Glutamatergic neuron (in vitro differentiated cells): ENCODE measurements at regions not wholly inside any gene's neighbourhood (a gene's known extent, or its start where the extent isn't known, plus 50 kb on each side); places are given as distances from the start of the nearest gene placed in this dataset.

Experiments
- DNase-seq: peaks from one replicate; pipeline ENCODE4 v3.0.0; 2022
- H3K27ac Mint-ChIP-seq: one replicate; pipeline ENCODE4 v1.8.0; 2020; ENCODE audit warnings: mild to moderate bottlenecking, mixed read lengths, inconsistent platforms; ENCODE audit not compliant: unreplicated experiment
- H3K27me3 Mint-ChIP-seq: one replicate; pipeline ENCODE4 v1.8.0; 2020; ENCODE audit warnings: mild to moderate bottlenecking, moderate library complexity, mixed read lengths, inconsistent platforms; ENCODE audit not compliant: unreplicated experiment
- H3K36me3 Mint-ChIP-seq: one replicate; pipeline ENCODE4 v1.8.0; 2020; ENCODE audit warnings: mild to moderate bottlenecking, mixed read lengths, inconsistent platforms; ENCODE audit not compliant: unreplicated experiment
- H3K4me1 Mint-ChIP-seq: one replicate; pipeline ENCODE4 v1.8.0; 2020; ENCODE audit warnings: mild to moderate bottlenecking, low read depth, mixed read lengths, inconsistent platforms; ENCODE audit not compliant: unreplicated experiment
- H3K4me3 Mint-ChIP-seq: one replicate; pipeline ENCODE4 v1.8.0; 2020; ENCODE audit warnings: mild to moderate bottlenecking, mixed read lengths, inconsistent platforms; ENCODE audit not compliant: unreplicated experiment
- H3K9me3 Mint-ChIP-seq: one replicate; pipeline ENCODE4 v1.8.0; 2020; ENCODE audit warnings: mild to moderate bottlenecking, moderate library complexity, mixed read lengths, inconsistent platforms; ENCODE audit not compliant: unreplicated experiment
- TF ChIP-seq, protein P1 (sequence below): fragments of 200-600 bp; sonication (generic); IDR thresholded peaks from one replicate; pipeline ENCODE4 v1.5.0; 2021; ENCODE audit not compliant: partially characterized antibody, unreplicated experiment

DNA sequence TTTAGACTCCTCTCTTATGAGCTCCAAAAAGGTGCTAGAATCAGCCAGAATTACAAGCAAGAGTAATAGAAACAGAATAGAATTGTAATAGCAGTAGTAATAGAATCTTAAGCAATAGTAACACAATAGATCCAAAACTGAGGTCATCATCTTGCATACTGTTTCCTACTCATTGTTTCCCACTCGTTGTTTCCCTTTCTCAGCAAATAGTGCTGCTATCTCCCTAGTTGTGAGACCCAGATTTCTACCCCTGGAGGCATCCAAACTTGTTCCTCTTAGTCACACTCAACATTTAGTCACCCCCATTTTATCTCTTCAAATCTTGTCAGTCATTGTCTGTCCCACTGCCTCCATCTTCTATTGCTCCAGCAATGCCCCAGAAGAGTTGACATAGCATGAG lies 356.9 kb upstream of the MARCKS start:
- no peaks in the 10 kb centered on the region for H3K36me3 Mint-ChIP-seq
- DNase-seq = no peak
- H3K27ac Mint-ChIP-seq = no peak overlapping the region

DNA sequence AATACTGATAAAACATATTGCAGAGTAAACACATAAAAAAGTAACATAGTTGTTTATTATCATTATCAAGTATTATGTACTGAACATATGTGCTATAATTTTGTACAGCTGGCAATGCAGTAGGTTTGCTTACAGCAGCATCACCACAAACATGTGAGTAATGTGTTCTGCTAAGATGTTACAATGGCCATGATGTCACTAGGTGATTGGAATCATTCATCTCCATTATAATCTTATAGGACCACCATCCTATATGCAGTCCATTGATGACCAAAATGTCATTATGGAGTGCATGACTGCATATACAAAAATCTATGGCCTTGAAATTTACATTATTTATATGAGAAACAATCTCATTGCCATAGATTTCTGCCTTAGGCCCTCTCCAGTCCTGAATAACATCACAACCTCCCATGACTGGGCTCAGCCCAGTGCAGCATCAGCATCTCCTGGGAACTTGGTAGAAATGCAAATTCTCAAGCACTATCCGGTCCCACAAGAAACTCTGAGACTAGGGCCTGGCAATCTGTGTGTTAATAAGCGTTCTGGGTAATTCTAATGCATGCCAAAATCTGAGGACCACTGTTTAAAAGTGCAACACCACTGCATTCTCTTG lies 352.0 kb upstream of the MARCKS start:
- H3K4me3 Mint-ChIP-seq = no peak overlapping the region

More for the DNA sequence above, 356.9 kb upstream of the MARCKS start:
- Mint-ChIP-seq H3K9me3 (no peaks in the 10 kb centered on the region), H3K4me1 (no peaks in the 10 kb centered on the region), H3K27me3 (no peaks in the 10 kb centered on the region), H3K4me3 (no peak overlapping the region)
- TF ChIP-seq, protein P1, sequence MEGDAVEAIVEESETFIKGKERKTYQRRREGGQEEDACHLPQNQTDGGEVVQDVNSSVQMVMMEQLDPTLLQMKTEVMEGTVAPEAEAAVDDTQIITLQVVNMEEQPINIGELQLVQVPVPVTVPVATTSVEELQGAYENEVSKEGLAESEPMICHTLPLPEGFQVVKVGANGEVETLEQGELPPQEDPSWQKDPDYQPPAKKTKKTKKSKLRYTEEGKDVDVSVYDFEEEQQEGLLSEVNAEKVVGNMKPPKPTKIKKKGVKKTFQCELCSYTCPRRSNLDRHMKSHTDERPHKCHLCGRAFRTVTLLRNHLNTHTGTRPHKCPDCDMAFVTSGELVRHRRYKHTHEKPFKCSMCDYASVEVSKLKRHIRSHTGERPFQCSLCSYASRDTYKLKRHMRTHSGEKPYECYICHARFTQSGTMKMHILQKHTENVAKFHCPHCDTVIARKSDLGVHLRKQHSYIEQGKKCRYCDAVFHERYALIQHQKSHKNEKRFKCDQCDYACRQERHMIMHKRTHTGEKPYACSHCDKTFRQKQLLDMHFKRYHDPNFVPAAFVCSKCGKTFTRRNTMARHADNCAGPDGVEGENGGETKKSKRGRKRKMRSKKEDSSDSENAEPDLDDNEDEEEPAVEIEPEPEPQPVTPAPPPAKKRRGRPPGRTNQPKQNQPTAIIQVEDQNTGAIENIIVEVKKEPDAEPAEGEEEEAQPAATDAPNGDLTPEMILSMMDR = no peak

DNA sequence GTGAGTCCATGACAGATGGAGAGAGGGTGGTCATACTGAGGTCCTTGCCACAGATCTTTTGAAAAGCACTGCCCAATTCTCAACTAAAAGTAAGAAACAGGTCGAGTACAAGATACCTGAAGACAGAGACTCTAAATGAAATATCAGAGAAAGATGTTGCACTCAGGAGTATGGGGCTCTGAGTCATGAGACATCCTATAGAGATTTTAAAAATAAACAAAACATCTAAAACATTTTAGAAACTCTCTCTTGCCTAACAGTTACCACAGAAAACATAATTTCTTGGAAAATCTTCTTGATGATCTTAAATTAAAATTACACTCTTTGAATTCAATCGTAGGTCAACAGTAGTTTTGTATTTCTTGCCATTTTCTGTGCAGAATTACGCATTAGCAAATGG lies 348.9 kb upstream of the MARCKS start:
- no peaks in the 10 kb centered on the region for H3K9me3 Mint-ChIP-seq
- no peak overlapping the region for H3K27ac Mint-ChIP-seq
- H3K4me3 Mint-ChIP-seq = no peak overlapping the region
- H3K4me1 Mint-ChIP-seq = no peaks in the 10 kb centered on the region
- no peak for DNase-seq
- TF ChIP-seq, protein P1 = no peak
- H3K36me3 Mint-ChIP-seq = no peaks in the 10 kb centered on the region
- peaks cover 4% of the 10 kb centered on the region for H3K27me3 Mint-ChIP-seq

More for the DNA sequence above, 352.0 kb upstream of the MARCKS start:
- Mint-ChIP-seq H3K9me3 (no peaks in the 10 kb centered on the region), H3K36me3 (no peaks in the 10 kb centered on the region), H3K4me1 (no peaks in the 10 kb centered on the region), H3K27me3 (no peaks in the 10 kb centered on the region), H3K27ac (no peak overlapping the region)
- TF ChIP-seq, protein P1 = no peak
- no peak for DNase-seq

DNA sequence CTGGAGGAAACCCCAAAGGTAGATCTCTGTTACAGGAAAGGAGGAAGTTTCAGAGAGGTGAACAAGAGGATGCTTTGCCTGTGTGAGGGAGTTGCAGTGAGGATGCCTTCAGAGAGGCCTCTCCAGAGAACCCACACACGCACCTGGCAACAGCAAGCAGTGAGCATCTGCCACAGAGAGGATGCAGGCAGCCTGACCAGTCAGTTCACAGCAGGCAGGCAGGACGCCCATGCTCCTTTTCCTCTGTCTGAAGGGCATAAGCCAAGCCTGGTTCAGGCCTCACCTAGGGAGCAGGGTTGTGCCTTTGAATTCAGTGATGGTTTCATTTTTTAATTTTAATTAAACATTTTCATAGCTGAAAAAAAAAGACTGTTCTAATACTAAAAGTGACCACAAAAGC lies 346.0 kb upstream of the MARCKS start:
- Mint-ChIP-seq H3K4me3 (no peak overlapping the region), H3K36me3 (no peaks in the 10 kb centered on the region), H3K27me3 (peaks cover 4% of the 10 kb centered on the region), H3K27ac (no peak overlapping the region), H3K9me3 (no peaks in the 10 kb centered on the region), H3K4me1 (no peaks in the 10 kb centered on the region)
- DNase-seq = peak; percentile 23
- TF ChIP-seq, protein P1 = no peak

DNA sequence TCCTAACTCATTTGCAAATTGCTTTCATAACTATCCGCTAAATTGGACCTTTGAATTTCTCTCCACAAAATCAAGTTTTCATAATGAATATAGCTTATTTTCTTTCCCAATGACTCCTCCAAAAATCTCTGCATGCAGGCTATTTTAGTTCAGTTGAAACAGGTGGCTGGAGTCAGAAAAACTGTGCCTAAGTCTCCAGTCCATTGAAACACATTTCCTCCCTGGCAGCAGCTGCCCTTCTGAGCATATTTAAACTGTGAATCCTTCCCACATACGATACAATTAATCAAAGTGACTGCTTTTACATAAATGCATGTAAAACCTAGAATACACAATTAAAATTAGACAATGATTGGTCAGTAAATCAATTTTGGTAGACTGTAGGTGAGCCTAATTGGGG lies 344.6 kb upstream of the MARCKS start:
- no peak overlapping the region for H3K27ac Mint-ChIP-seq
- TF ChIP-seq, protein P1 = no peak
- no peaks in the 10 kb centered on the region for H3K4me1 Mint-ChIP-seq
- peaks cover 4% of the 10 kb centered on the region for H3K27me3 Mint-ChIP-seq
- no peak overlapping the region for H3K4me3 Mint-ChIP-seq
- H3K9me3 Mint-ChIP-seq = no peaks in the 10 kb centered on the region
- no peak for DNase-seq
- no peaks in the 10 kb centered on the region for H3K36me3 Mint-ChIP-seq
